ENCODE measurements at regions not wholly inside any gene's neighbourhood (a gene's known extent, or its start where the extent isn't known, plus 50 kb on each side); places are given as distances from the start of the nearest gene placed in this dataset.

DNA sequence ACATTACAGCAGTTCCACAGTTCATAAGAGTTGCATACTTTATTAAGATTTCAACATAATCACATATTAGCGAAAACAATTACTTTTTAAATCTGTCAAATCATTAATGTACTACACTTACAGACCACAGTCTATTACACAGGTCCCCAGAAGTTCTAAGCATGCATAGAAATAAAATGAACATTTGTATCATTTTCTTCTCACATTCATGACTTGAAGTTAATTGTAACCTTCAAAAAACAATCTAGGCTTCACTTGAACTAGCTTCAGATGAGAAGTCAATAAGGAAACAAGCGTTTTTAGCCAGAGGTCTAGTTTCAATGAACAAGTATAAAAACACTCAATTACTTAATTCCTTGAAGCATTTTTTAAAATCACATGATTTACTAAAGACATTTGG, 238.3 kb downstream of the HACE1 start:
- TF ChIP-seq POLR2A (IDR thresholded peaks at IDR 0.05; ENCODE audit: low read depth, low read length) (no peak), POLR2AphosphoS5 (IDR thresholded peaks at IDR 0.05; ENCODE audit: low read length) (no peak), NFIC (IDR thresholded peaks at IDR 0.05; ENCODE audit: low read depth, low read length) (no peak), CHD2 (IDR thresholded peaks at IDR 0.05; ENCODE audit: borderline replicate concordance, low read depth, low read length) (no peak), RAD21 (IDR thresholded peaks at IDR 0.05; ENCODE audit: insufficient read depth, low read depth, low read length) (no peak)
- TF ChIP-seq, protein P1, sequence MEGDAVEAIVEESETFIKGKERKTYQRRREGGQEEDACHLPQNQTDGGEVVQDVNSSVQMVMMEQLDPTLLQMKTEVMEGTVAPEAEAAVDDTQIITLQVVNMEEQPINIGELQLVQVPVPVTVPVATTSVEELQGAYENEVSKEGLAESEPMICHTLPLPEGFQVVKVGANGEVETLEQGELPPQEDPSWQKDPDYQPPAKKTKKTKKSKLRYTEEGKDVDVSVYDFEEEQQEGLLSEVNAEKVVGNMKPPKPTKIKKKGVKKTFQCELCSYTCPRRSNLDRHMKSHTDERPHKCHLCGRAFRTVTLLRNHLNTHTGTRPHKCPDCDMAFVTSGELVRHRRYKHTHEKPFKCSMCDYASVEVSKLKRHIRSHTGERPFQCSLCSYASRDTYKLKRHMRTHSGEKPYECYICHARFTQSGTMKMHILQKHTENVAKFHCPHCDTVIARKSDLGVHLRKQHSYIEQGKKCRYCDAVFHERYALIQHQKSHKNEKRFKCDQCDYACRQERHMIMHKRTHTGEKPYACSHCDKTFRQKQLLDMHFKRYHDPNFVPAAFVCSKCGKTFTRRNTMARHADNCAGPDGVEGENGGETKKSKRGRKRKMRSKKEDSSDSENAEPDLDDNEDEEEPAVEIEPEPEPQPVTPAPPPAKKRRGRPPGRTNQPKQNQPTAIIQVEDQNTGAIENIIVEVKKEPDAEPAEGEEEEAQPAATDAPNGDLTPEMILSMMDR (IDR thresholded peaks at IDR 0.05 in 2 of 3, conservative IDR thresholded peaks at IDR 0.05 in 1 of 3; ENCODE audit: control insufficient read depth in 2 of 3, extremely low read depth in 1 of 3, insufficient read depth in 1 of 3, low read depth in 3 of 3, low read length in 3 of 3): no peak
- TF ChIP-seq, protein P2, sequence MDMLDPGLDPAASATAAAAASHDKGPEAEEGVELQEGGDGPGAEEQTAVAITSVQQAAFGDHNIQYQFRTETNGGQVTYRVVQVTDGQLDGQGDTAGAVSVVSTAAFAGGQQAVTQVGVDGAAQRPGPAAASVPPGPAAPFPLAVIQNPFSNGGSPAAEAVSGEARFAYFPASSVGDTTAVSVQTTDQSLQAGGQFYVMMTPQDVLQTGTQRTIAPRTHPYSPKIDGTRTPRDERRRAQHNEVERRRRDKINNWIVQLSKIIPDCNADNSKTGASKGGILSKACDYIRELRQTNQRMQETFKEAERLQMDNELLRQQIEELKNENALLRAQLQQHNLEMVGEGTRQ (IDR thresholded peaks at IDR 0.05; ENCODE audit: borderline replicate concordance, low read depth, low read length): no peak
- TF ChIP-seq, protein P3, sequence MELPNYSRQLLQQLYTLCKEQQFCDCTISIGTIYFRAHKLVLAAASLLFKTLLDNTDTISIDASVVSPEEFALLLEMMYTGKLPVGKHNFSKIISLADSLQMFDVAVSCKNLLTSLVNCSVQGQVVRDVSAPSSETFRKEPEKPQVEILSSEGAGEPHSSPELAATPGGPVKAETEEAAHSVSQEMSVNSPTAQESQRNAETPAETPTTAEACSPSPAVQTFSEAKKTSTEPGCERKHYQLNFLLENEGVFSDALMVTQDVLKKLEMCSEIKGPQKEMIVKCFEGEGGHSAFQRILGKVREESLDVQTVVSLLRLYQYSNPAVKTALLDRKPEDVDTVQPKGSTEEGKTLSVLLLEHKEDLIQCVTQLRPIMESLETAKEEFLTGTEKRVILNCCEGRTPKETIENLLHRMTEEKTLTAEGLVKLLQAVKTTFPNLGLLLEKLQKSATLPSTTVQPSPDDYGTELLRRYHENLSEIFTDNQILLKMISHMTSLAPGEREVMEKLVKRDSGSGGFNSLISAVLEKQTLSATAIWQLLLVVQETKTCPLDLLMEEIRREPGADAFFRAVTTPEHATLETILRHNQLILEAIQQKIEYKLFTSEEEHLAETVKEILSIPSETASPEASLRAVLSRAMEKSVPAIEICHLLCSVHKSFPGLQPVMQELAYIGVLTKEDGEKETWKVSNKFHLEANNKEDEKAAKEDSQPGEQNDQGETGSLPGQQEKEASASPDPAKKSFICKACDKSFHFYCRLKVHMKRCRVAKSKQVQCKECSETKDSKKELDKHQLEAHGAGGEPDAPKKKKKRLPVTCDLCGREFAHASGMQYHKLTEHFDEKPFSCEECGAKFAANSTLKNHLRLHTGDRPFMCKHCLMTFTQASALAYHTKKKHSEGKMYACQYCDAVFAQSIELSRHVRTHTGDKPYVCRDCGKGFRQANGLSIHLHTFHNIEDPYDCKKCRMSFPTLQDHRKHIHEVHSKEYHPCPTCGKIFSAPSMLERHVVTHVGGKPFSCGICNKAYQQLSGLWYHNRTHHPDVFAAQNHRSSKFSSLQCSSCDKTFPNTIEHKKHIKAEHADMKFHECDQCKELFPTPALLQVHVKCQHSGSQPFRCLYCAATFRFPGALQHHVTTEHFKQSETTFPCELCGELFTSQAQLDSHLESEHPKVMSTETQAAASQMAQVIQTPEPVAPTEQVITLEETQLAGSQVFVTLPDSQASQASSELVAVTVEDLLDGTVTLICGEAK (IDR thresholded peaks at IDR 0.05; ENCODE audit: borderline replicate concordance): no peak
